Left hindlimb (tissue), 1 donor: ENCODE measurements at regions not wholly inside any gene's neighbourhood (a gene's known extent, or its start where the extent isn't known, plus 50 kb on each side); places are given as distances from the start of the nearest gene placed in this dataset.
A peak's percentile ranks its signal among the peaks of the same experiment; 100 is the strongest.
"Not testable (repeated sequence)": the region's sequence is repeated elsewhere in the genome, so short reads cannot be mapped to it uniquely, and the experiment has no call there.

Experiments used
- DNase-seq: peaks from one replicate; pipeline ENCODE4 v3.0.0-alpha.2; 2018

DNA sequence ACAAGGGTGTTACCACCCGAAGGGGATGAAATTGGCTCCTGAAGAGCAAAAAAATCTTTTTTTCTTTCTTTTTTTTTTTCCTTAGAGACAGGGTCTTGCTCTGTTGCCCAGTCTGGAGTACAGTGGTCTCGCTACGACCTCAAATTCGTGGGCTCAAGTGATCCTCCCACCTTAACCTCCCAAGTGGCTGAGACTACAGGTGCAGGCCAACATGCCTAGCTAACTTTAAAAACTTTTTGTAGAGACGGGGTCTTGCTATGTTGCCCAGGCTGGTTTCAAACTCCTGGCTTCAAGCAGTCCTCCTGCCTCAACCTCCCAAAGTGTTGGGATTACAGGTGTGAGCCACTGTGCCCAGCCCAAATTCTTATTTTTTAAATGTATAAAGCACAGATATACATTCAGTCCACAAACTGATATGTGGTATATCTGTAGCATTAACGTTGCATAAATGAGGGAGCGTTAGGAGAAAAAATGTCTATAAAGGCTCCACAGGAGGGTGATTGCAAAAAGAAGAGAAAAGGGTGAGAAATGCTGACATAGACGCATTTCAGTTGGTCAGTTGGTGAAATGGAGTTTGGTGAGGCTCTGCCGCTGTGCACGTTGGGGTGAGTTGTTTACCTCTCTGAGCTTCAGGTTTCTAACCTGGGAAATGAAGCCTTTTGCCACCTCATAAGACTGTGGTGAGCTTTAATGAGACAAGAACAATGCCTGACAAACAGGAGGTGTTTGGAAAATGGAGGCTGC is 100.7 kb upstream of the PODXL start:
- DNase-seq, result no peak

DNA sequence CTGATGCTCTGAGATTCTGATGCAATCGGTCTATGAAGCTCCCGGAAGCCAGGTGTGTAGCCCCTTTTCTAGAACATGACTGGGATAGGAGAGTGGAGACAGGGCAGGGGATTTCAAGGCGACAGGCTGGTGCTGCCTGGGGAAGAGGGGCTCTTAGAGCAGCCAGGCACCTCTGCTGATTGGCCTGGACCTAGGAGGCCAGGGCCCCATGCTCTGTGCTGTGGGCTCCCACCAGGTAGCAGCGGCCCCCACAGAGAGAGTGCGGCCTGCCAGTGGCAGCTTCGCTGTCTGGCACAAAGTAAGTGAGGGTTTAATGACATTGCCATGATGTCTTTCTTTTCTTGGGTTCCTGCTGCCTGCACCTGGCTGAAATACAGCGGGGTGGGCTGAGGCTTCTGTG is 99.4 kb upstream of the PODXL start:
- no peak for DNase-seq

DNA sequence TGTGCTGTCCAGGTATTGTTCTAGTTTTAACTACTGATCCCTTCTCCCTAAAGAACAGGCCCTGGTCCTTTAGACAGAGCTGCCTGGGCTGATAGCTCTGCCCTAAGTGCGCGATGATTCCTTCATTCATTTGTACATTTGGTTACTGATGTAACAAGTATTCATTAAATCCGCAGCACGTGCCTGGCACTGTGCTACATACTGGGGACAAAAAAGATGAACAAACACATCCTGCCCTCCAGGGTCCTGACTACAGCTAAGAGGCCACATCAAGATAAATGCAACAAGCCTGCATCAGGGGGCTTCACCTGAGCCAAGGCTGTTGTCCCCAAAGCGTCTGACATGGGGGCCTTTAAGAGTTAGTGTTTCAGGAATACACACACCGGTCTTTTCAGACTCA is 99.0 kb upstream of the PODXL start:
- DNase-seq, result no peak

DNA sequence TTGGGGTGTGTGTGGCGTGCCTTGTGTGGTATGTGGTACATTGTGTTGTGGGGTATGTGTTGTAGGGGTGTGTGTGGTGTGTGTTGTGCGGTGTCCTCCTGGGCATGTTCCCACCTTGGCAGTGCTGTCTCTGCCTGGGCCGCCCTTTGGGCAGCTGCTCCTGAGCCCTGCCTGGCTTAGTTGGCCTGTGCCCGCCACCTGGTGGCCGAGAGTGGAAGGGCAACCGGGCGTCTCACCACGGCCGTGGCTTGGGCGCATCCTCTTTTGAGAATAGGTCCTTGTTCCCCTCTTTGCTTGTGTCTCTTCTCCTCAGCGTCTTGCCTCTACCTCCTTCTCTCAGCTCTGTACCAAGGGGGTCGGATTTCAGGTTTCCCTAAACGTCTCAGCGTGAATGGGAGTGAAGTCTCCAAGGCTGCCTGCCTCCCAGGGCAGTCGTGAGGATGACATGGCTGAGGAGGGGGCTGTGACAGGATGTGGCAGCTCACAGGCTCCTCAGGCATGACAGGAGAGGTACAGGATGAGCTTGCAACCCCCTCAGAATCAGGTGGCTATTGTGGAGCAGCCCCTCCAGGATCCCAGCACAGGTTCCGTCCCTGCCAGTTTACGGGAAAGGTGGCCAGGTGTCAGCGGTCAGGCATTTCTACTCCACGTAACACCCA is 98.4 kb upstream of the PODXL start:
- DNase-seq, result peak; percentile 80

DNA sequence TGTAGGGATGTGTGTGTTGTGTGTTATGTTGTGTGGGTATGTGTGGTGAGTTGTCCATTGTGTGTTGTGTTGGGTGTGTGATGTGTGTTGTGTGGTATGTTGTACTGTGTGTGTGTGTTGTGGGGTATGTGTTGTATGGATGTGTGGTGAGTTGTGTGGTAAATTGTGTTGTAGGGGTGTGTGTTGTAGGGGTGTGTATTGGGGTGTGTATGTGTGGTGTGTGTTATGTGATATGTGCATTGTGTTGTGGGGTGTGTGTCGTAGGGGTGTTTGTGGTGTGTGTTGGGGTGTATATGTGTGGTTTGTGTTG is 97.8 kb upstream of the PODXL start:
- DNase-seq, result no peak

DNA sequence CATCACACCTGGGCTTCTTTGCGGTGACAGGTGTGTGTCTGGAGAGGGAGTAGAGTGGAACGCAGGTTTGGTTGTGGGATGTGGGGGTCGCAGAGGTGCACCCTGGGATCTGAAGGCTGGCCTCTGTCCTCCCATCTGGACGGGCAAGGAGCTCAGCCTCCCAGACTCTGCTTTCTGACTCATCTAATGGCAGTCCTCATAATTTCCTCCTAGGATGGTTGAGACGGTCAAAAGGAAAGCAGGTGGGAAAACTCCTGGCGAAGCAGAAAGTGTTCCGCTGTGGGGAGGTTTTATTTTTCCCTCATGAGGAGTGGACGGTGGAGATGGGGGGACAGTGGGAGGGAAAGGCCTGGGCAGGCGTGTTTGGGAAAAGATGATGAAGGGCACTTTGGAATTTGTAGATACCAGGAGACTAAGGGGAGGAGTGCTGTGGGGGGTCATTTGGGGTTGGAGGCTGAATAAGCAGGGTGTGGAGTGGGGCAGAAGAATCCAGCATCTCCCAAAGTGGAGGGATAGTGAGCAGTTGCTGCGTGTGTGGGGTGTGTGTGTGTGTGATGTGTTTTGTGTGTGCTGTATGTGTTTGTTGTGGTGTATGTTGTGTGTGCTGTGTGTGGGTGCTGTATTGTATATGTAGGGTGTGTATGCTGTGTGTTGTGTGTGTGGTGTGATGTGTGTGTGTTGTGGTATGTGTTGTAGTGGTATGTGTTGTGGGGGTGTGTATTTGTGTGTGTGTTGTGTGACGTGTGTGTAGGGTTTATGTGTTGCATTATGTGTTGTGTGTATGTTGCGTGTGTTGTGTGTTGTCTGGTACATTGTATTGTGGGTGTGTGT is 97.2 kb upstream of the PODXL start:
- no peak for DNase-seq

DNA sequence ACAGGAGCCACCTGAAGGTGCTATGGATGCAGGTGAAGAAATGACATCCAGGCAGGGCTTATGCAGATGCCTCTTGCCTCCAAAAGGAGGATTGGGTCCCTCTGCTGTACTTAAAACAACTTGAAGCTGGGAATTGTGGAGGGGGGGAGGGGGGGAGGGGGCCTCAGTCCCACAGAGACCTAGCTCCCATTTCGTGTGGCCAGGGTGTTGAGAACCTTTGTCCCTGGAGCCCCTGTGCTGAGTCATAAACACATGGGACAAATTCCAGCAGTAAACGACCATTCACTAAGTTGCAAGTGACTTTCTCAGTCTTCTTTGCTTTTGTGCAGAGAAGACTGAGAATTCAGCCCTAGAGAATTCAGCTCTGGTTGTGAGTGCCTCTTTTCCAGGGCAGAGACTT is 96.5 kb upstream of the PODXL start:
- no peak for DNase-seq

DNA sequence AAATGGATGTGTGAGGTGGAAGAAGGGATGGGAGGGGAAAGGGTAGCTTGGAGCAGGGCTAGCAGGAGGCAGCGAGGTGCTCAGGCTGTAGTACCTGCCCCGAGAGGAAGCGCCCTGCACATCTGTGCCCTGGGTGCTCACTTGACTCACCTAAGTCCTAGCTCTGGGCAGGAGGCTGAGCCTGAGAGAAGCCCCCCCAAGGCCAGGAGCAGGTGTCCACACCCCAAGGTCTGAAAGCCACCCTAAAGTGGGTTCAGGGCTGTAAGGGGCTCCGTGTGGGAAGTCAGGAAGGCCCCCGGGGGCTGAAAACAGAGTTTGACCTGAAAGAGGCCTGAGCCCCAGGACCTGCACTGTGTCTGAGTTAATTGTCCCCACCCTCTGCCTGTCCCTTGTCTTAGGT is 95.8 kb upstream of the PODXL start:
- no peak for DNase-seq

DNA sequence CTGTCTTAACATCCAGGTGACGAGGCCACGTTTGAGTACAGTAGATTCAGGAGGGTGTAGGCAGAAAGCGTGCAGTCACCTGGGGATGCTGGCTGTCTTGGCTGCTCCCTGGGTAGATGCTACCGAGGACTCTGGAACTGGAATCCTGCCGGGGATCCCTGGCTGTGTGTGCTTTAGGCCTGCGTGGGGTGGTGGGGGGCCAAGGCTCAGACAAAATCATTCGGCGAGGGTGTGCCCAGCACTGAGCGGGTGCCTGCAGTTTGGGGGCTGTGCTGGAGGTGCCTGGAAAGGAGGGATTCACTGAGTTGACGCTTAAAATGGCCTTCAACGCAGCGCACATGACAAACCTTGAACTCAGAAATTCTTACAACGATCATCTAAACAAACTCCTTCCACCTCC is 93.5 kb upstream of the PODXL start:
- DNase-seq, result no peak

DNA sequence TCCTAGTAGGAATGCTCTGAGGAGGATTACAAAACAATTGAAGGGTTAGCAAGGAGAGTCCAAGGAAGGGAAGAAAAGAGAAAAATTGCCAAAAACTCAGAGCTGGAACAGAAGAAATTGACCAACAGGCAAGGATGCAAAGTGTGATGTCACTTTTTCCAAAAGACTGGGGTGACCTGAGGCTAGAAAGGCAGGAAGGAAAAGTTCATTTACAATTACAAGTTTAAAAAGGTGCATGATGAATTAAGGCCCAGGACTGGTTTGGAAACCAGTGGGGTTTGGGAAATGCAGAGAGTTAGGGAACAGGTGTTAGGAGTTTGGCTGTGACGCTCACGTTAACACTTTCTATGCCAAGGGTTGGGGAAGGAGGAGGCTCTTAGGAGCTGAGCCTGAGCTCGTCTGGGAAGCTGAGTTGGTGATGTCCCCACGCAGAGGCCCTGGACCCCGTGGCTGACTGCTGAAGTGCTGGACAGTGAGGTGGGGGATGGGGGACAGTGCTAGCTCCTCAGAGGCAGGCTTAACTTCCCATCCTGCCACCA is 92.6 kb upstream of the PODXL start:
- DNase-seq, result no peak

DNA sequence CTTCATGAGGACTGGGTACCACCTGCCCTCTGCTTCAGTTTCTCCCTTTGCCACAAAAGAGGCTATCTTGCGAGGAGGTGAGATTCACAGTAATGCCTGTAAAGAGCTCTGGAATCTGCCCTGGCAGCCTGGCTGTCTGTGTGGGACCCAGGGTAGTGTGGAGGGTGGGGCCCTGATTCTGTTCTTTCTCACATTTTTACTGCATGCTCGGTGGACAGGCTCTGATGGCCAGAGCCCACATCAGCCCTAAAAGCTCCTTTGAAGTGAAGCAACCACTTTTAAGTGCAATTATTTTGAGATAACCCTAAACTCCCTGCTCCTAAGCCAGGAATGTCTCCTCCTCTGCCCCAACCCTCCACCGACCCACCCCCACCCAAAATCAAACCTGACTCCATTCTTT is 92.1 kb upstream of the PODXL start:
- no peak for DNase-seq

DNA sequence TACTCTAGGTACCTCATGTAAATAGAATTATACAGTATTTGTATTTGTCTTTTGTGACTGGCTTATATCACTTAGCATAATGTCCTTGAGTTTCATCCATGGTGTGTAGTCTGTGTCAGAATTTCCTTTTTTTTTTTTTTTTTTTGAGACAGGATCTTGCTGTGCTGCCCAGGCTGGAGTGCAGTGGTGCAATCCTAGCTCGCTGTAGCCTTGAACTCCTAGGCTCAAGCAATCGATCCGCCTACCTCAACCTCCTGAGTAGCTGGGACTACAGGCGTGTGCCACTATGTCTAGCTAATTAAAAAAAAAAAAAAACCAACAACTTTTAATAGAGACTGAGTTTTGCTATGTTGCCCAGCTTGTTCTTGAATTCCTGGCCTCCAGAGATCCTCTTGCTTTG is 89.8 kb upstream of the PODXL start:
- no peak for DNase-seq

DNA sequence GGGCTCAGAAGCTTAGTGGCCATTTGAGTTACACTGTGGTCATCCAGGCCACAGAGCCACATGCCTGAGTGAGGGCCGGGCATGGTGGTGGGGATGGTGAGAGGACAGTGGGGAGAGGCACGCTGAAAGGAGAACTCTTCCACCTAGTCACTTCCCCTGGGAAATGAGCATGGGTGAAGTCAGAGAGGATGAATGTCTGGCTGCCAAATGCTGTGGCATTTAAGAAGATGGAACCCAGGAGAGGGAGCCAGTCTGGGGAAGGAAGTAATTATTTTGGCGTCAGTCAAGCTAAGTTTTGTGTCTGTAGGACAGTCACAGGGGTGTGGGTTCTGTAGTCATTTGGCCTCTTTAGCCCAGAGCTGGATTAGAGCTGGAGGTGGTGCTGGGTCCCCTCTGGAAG is 86.0 kb upstream of the PODXL start:
- DNase-seq, result no peak

DNA sequence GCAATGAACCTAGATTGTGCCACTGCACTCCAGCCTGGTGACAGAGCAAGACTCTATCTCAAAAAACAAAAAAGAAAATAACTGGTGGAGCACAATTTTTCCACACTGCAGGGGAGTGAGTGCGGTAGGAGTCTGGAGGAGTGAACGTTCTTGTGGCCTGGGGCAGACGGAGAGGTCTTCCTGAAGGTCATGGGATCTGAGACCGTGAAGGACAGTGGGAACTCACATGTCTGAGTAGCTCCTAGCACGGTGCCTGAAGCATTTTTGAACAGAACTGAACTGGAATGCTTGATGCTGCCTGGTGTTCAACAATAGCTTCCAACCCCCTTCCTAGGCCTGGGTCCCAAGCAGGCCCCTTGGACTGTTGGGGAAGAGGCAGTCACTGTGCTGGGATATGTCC is 84.3 kb upstream of the PODXL start:
- no peak for DNase-seq

DNA sequence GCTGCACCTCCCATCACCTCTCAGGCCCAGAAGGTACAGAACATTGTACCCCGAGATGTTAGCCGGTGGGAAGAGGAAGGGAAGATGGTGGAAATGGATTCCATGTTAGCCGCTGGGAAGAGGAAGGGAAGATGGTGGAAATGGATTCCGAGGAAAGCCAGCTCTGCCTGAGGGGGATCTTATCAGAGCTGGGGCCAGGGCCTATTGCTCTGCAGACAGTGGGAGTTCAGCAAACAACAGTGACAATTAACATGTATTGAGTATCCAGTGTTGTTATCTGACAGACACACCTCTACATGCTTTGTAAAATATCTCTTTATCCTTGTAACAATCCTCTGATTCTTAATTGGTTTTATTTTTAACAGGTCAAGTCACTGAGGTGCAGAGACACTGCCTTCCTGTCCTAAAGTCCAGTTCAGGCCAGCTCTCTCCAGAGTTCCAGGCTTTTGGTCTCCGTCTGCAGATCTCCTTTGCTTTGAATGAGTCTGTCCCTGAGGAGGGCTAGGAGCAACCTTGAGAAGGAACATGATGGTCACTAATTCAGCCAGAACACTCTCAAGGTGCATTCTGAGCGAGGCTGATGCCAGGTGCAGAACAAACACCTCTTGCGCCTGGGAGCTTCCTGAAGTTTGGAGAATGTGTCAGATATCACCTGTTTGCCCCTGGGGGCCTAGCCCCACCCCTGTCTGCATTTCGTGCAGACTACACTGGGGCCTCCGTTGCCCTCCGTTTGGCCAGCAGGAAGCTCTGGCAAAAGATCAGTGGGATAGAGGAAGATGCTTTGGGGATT is 82.4 kb upstream of the PODXL start:
- DNase-seq, result no peak

DNA sequence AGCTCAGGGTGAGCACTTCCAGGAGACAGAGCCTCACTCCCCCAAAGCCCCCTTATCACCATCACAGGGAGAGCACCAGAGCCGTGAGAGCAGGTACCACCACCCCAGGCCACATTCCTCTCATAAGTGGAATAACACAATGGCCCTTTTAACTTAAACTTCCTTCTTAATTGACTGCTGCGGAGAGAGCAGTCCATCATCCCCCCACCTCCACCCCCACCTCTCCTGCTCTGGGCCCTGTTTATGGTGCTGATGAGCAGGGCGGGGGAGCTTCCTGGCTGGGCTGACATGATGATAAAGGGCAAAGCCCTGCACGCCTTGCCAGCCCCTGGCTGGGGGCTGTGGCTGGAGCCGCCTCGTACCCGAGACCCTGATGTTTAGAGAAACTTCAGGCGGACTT is 81.4 kb upstream of the PODXL start:
- DNase-seq, result no peak

DNA sequence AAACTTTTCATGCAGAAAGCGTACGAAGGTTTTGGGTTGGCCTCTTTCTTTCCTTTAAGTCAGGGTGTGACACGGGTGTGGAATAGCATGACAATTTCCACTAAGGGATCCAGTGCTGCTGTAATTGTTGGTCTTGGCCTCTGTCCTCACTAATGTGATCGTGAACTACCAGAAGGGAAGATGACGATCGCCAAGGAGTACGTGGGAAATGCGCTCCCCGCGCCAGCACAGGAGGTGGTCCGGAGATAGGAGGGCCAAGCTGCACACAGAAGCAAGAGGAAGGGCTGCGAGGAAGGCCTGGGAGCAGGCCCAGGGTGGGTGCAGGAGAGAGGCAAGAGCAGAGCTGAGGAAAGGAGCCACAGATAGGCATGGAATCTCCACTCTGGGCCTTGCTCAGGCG is 79.7 kb upstream of the PODXL start:
- peak; percentile 73 for DNase-seq

DNA sequence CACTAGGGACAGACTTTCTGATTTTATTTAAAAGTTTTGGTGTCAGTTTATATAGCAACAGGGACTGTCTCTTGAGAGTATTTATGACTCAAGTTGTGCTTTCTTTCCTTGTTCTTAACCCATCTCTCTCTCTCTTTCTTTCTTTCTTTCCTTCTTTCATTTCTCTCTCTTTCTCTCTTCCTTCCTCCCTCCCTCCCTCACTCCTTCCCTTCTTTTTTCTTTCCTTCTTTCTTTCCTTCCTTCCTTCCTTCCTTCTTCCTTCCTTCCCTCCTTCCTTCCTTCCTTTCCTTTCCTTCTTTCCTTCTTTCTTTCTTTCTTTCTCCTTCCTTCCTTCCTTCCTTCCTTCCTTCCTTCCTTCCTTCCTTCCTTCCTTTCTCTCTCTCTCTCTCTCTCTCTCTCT is 77.8 kb upstream of the PODXL start:
- DNase-seq, result not testable (repeated sequence)

DNA sequence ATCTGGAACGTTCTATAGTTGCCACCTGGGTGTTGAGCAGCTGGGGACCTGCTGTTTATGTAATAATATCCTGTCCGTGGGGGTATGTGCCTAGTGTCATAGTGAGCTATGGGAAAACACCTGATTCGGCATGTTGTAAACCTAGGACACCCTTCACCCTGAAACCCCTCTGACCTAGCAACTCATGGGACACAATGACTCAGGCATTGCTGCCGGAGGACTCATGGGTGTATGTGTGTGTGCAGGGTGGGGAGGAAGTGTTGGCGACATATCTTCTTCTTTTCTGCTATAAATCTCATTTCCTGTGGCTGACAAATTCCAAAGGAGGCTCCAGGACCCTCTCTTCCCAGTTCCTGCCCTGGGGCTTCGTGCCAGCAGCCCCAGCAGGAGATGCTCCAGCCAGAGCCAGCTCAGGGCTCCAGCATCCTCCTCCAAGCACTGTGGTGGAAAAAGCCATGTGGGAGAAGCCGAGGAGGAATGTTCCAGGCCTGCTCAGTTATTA is 77.0 kb upstream of the PODXL start:
- DNase-seq, result no peak

DNA sequence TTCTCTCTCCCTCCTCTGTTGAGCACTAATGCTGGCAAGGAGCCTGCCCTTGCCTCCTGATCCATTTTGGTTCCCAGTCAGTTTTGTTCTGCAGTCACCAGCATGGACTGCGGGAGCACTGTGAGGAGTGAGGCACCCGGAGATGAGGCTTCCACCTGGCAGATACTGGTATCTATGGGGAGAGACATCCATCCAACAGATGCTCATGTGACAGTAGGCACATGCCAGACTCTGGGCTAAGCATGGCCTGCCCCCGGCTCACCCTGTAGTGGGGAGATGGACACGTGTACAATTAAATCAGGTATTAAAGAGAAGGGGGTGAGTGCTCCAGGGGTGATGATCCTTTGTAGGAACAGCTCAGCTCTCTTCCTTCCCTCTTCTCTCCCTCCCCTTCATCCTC is 74.0 kb upstream of the PODXL start:
- DNase-seq, result no peak

DNA sequence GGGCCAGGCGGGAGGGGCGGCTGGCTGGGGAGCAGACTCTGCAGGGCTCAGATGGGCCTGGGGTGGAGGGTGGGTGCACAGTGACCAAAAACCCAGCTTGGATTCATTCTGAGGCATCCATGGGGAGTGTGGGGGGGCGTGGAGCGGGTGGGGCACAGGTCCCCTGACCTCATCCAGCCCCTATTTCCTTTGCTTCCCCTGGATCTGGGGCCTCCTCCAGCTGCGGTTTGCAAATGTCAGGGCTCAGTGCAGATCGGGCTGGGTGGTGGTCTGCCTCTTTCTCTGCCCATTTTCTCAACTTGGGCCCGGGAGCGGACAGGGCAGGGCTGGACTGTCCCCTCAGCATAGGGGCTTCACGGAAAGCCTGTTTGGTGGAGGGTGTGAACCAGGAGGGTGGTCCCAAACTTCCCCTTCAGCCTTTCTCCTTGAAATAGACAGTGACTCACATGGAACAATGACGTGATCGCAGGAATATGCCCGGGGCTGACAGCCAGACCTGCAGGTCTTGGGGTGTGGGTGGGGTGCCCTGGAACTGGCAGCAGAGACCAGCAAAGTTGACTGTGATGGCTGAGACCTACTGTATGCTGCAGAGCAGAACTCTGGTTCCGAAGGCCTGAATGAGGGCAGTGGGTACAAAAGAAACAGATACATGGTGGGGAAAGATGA is 72.9 kb upstream of the PODXL start:
- peak; percentile 66 for DNase-seq

DNA sequence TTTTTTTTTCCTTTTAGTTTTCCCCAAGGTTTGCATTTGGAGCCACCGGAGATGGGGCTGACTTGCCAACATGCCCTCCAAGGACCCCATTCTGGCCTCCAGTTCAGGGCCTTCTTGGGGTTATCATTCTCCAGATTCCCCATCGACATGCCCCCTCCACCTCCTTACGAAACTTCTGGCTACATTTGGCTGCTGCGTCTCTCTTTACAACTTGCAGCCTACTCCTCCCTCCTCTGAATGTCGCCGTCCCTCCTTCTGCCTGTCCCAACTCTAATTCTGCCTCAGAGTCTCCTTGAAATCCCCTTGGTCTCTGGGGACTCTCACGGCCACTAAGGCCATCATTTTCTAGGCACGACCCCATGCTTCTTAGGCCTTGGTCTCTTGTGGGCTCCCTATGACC is 72.2 kb upstream of the PODXL start:
- DNase-seq, result no peak
